22Rv1 (cell line): ENCODE measurements at regions not wholly inside any gene's neighbourhood (a gene's known extent, or its start where the extent isn't known, plus 50 kb on each side); places are given as distances from the start of the nearest gene placed in this dataset.

ENCODE experiments used
- CTCF ChIP-seq: fragments of 450-650 bp; IDR thresholded peaks from 2 replicates; pipeline ENCODE4 v1.5.1; 2017; ENCODE audit warnings: mild to moderate bottlenecking
- ZFX ChIP-seq: fragments of 450-650 bp; IDR thresholded peaks from 2 replicates; pipeline ENCODE4 v1.6.1; 2017; ENCODE audit warnings: antibody characterized with exemption, borderline replicate concordance

- TF ChIP-seq CTCF: peak; percentile 53
- no peak for TF ChIP-seq ZFX
These were observed 878.5 kb downstream of the USP25 start for GRCh38 chr21:16608209-16608830.
